HepG2 (cell line): ENCODE measurements at regions not wholly inside any gene's neighbourhood (a gene's known extent, or its start where the extent isn't known, plus 50 kb on each side); places are given as distances from the start of the nearest gene placed in this dataset.

ENCODE experiments used
- ATAC-seq: fragments of 200-7000 bp; cut with Tn5 transposase; 3 replicates; pipeline ENCODE4 v1.9.1; 2020; ENCODE audit warnings: mild to moderate bottlenecking, moderate library complexity
- BruUV-seq: library from RNA; stranded (reverse); fragments of 400-500 nt; replicated peaks from 2 replicates; lab custom pipeline; 2021; lab: Mats Ljungman, UMichigan
- CTCF ChIA-PET: fragments of 300-600 bp; formaldehyde crosslinking; extraction: SDS; loops from one replicate; lab custom pipeline; 2021; ENCODE audit warnings: low total read pairs, inconsistent platforms, low intra/inter-chr PET ratio; lab: Yijun Ruan, JAX
- POLR2A ChIA-PET: fragments of 350-600 bp; sonication (Branson Sonifier 250); formaldehyde crosslinking; loops from one replicate; lab custom pipeline; 2020; ENCODE audit warnings: antibody characterized with exemption, inconsistent platforms; lab: Yijun Ruan, JAX
- DNase-seq: peaks from one replicate; pipeline ENCODE4 v3.0.0-alpha.2; 2015; ENCODE audit warnings: low spot score
- FAIRE-seq: peaks from 3 replicates; lab custom pipeline; 2011; peaks lifted over from hg19 to GRCh38; lab: Jason Lieb, UNC
- H2AFZ ChIP-seq: one replicate; pipeline ENCODE4 v1.6.1; 2011; ENCODE audit warnings: low read length, inconsistent platforms
- H3K27ac ChIP-seq: fragments of 300-600 bp; 3 replicates; pipeline ENCODE4 v1.8.0; 2011; ENCODE audit warnings: mixed run types, mild to moderate bottlenecking, mixed read lengths, low read length, inconsistent platforms; ENCODE audit not compliant: insufficient read depth; ENCODE audit errors: extremely low read length
- H3K27me3 ChIP-seq, 2 experiments: fragments of 200-600 bp in 1 of 2; 2 replicates in 1 of 2; 3 replicates in 1 of 2; pipeline versions ENCODE4 v1.6.0 to v1.8.0; 2011; ENCODE audit warnings: low read length in 2 of 2, mild to moderate bottlenecking in 2 of 2, moderate library complexity in 2 of 2, inconsistent platforms in 1 of 2; ENCODE audit not compliant: insufficient read depth in 2 of 2, control insufficient read depth in 1 of 2
- H3K36me3 ChIP-seq, 2 experiments: fragments of 200-600 bp in 1 of 2; replicated peaks in 1 of 2; 2 replicates in 1 of 2; 3 replicates in 1 of 2; pipeline versions ENCODE4 v1.5.1 to v1.8.0; 2011; ENCODE audit warnings: low read length in 2 of 2, inconsistent platforms in 1 of 2; ENCODE audit not compliant: insufficient read depth in 2 of 2, control insufficient read depth in 1 of 2
- H3K4me1 ChIP-seq: 2 replicates; pipeline ENCODE4 v1.5.1; 2012; ENCODE audit warnings: low read length, inconsistent platforms; ENCODE audit not compliant: insufficient read depth
- H3K4me2 ChIP-seq: 2 replicates; pipeline ENCODE4 v1.6.0; 2011; ENCODE audit warnings: low read depth, low read length, inconsistent platforms
- H3K4me3 ChIP-seq, 3 experiments: fragments of 200-600 bp in 1 of 3; sonication (generic), shearing (Covaris generic) in 1 of 3; replicated peaks in 1 of 3; 2 replicates each; pipeline ENCODE4 v1.5.1; 2011 to 2016; ENCODE audit warnings: low read length in 3 of 3, inconsistent platforms in 2 of 3, low read depth in 2 of 3, mild to moderate bottlenecking in 2 of 3, control low read depth in 1 of 3, mixed read lengths in 1 of 3; ENCODE audit not compliant: insufficient read depth in 1 of 3
- H3K79me2 ChIP-seq: one replicate; pipeline ENCODE4 v1.6.1; 2011; ENCODE audit warnings: low read length, inconsistent platforms; ENCODE audit not compliant: insufficient read depth
- H3K9ac ChIP-seq: 2 replicates; pipeline ENCODE4 v1.6.0; 2011; ENCODE audit warnings: mild to moderate bottlenecking, low read depth, low read length, inconsistent platforms; ENCODE audit not compliant: insufficient read depth
- H3K9me3 ChIP-seq: 2 replicates; pipeline ENCODE4 v1.5.1; 2012; ENCODE audit warnings: mild to moderate bottlenecking, low read length
- H4K20me1 ChIP-seq: 2 replicates; pipeline ENCODE4 v1.6.0; 2011; ENCODE audit warnings: inconsistent platforms, mild to moderate bottlenecking, low read length, moderate library complexity; ENCODE audit not compliant: insufficient read depth
- AKAP8 ChIP-seq: sonication (generic); formaldehyde crosslinking; IDR thresholded peaks from 2 replicates; pipeline ENCODE4 v1.5.1; 2020; ENCODE audit warnings: mild to moderate bottlenecking, missing genetic modification reagents
- ATF7 ChIP-seq, 2 experiments: fragments of 450-650 bp in 1 of 2; sonication (generic) in 1 of 2; formaldehyde crosslinking in 1 of 2; IDR thresholded peaks; 2 replicates each; pipeline versions ENCODE4 v1.4.0 to v1.6.1; 2016 to 2020; ENCODE audit warnings: antibody characterized with exemption in 1 of 2, mild to moderate bottlenecking in 1 of 2, missing genetic modification reagents in 1 of 2
- CREB1 ChIP-seq, 2 experiments: fragments of 450-650 bp in 1 of 2; IDR thresholded peaks; 2 replicates each; pipeline ENCODE4 v1.6.1; 2016 to 2017; ENCODE audit warnings: control low read depth in 1 of 2, mild to moderate bottlenecking in 1 of 2, missing compliant biosample characterization in 1 of 2, missing genetic modification characterization in 1 of 2
- GFI1 ChIP-seq: sonication (generic); formaldehyde crosslinking; IDR thresholded peaks from 2 replicates; pipeline ENCODE4 v1.5.0; 2020; ENCODE audit warnings: missing genetic modification reagents, mild to moderate bottlenecking, borderline replicate concordance
- RAD21 ChIP-seq: fragments of 450-650 bp; formaldehyde crosslinking; IDR thresholded peaks from 2 replicates; pipeline ENCODE4 v1.5.0; 2020; ENCODE audit warnings: mild to moderate bottlenecking
- RBM22 ChIP-seq: fragments of 200-400 bp; formaldehyde crosslinking; optimal IDR thresholded peaks from 2 replicates; pipeline ENCODE3; 2017; ENCODE audit warnings: mild to moderate bottlenecking, low read length, moderate library complexity
- TCF12 ChIP-seq, 2 experiments: fragments of 450-650 bp in 1 of 2; sonication (generic) in 1 of 2; formaldehyde crosslinking in 1 of 2; IDR thresholded peaks; 2 replicates each; pipeline versions ENCODE4 v1.6.1 to v1.8.0; 2017 to 2022; ENCODE audit warnings: antibody characterized with exemption in 1 of 2, mild to moderate bottlenecking in 1 of 2, missing genetic modification reagents in 1 of 2, moderate library complexity in 1 of 2
- TRAFD1 ChIP-seq: sonication (generic); formaldehyde crosslinking; IDR thresholded peaks from 2 replicates; pipeline ENCODE4 v1.5.1; 2020; ENCODE audit warnings: missing genetic modification reagents, mild to moderate bottlenecking, borderline replicate concordance
- ZC3H4 ChIP-seq: sonication (generic); formaldehyde crosslinking; IDR thresholded peaks from 2 replicates; pipeline ENCODE4 v1.4.0; 2020; ENCODE audit warnings: missing genetic modification reagents, borderline replicate concordance
- ZZZ3 ChIP-seq: sonication (generic); formaldehyde crosslinking; IDR thresholded peaks from 2 replicates; pipeline ENCODE4 v1.4.0; 2020; ENCODE audit warnings: missing genetic modification reagents, mild to moderate bottlenecking, borderline replicate concordance
- WGBS: methylation state at CpG from one replicate; pipeline ENCODE4 v1.1.6; 2017; ENCODE audit warnings: low lambda C conversion rate; 5-methylcytosine and 5-hydroxymethylcytosine counted together
- in situ Hi-C: cut with HindIII; loops from 2 replicates; pipeline ENCODE4 v1.10.0; 2017; ENCODE audit warnings: low pct_unique_long_range_greater_than_20kb; ENCODE audit not compliant: extremely low pct_ligation_motif_present
- intact Hi-C: fragments of 100-400 bp; cut with micrococcal nuclease; formaldehyde crosslinking; loops from one replicate; pipeline ENCODE4 v1.10.0; 2022; ENCODE audit not compliant: unreplicated experiment
- TF ChIP-seq, protein P1 (sequence below): sonication (generic); formaldehyde crosslinking; IDR thresholded peaks from 2 replicates; pipeline ENCODE4 v1.5.1; 2020; ENCODE audit warnings: mild to moderate bottlenecking, missing genetic modification reagents, borderline replicate concordance

- CTCF ChIA-PET, result no interaction called here
- FAIRE-seq, result no peak
- no peak for TF ChIP-seq AKAP8 (CRISPR knock-in tag)
- TF ChIP-seq ATF7 (IDR thresholded peaks at IDR 0.05), result peak; percentile 95
- TF ChIP-seq ATF7 (CRISPR knock-in tag; IDR thresholded peaks at IDR 0.05), result no peak
- TF ChIP-seq, all 625 proteins: peak for 1
- H3K9ac ChIP-seq, result no peak overlapping the region
- no peak overlapping the region for H3K4me3 ChIP-seq
- in situ Hi-C loops, result no loop called here
- 51% methylated on average over 4 of the region's 4 CpGs for WGBS
- ATAC-seq, result no peak
- intact Hi-C loops, result no loop called here
- DNase-seq, result no peak
- H3K9me3 ChIP-seq, result no peaks in the 10 kb centered on the region
- H4K20me1 ChIP-seq, result no peaks in the 10 kb centered on the region
- no TSS peak for BruUV-seq
- no peak overlapping the region for H3K4me2 ChIP-seq
- H3K27ac ChIP-seq, result no peak overlapping the region
- POLR2A ChIA-PET, result no interaction called here
- H3K27me3 ChIP-seq, result peaks cover 0 to 8% of the 10 kb centered on the region in 2 experiments; a peak in 1 of 5 replicates
- no peak overlapping the region for H2AFZ ChIP-seq
- no peaks in the 10 kb centered on the region for H3K36me3 ChIP-seq
- peaks cover 18% of the 10 kb centered on the region for H3K4me1 ChIP-seq
- H3K79me2 ChIP-seq, result no peaks in the 10 kb centered on the region
These were observed 416.8 kb upstream of the NAALADL2 start for GRCh38 chr3:174442302-174442682.

DNA sequence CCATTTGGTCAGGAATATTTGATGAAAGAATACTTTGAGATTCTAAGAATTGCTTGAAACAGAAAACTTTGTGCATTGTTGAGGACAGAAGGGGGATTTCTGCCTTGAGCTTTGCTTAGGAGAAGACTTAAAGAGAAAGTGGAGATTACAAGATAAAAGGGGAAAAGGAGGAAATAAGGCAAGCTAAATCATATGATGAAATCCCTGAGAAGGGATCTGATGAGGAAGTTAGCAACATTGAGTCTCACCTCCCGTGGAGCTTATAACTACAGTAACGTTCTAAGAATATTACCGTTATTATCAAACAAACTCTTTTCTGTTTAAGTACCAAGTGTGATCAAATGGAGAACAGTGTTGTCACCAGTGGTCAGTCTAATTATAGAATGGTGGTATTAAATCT lies 414.7 kb upstream of the NAALADL2 start:
- H3K9me3 ChIP-seq, result no peaks in the 10 kb centered on the region
- intact Hi-C loops (no loop called here), in situ Hi-C loops (no loop called here)
- H3K36me3 ChIP-seq, result no peaks in the 10 kb centered on the region
- H3K27me3 ChIP-seq, result peaks cover 0 to 8% of the 10 kb centered on the region in 2 experiments; a peak in 1 of 5 replicates
- ATAC-seq (no peak), FAIRE-seq (no peak), DNase-seq (no peak)
- H3K9ac ChIP-seq, result no peak overlapping the region
- no peaks in the 10 kb centered on the region for H4K20me1 ChIP-seq
- WGBS, result 60% methylated on average over 3 of the region's 3 CpGs
- H2AFZ ChIP-seq, result no peak overlapping the region
- peaks cover 18% of the 10 kb centered on the region for H3K4me1 ChIP-seq
- POLR2A ChIA-PET, result no interaction called here
- H3K4me3 ChIP-seq, result no peak overlapping the region
- no TSS peak for BruUV-seq
- no peak overlapping the region for H3K4me2 ChIP-seq
- CTCF ChIA-PET, result no interaction called here
- no peaks in the 10 kb centered on the region for H3K79me2 ChIP-seq
- no peak overlapping the region for H3K27ac ChIP-seq
- TF ChIP-seq, protein P1, sequence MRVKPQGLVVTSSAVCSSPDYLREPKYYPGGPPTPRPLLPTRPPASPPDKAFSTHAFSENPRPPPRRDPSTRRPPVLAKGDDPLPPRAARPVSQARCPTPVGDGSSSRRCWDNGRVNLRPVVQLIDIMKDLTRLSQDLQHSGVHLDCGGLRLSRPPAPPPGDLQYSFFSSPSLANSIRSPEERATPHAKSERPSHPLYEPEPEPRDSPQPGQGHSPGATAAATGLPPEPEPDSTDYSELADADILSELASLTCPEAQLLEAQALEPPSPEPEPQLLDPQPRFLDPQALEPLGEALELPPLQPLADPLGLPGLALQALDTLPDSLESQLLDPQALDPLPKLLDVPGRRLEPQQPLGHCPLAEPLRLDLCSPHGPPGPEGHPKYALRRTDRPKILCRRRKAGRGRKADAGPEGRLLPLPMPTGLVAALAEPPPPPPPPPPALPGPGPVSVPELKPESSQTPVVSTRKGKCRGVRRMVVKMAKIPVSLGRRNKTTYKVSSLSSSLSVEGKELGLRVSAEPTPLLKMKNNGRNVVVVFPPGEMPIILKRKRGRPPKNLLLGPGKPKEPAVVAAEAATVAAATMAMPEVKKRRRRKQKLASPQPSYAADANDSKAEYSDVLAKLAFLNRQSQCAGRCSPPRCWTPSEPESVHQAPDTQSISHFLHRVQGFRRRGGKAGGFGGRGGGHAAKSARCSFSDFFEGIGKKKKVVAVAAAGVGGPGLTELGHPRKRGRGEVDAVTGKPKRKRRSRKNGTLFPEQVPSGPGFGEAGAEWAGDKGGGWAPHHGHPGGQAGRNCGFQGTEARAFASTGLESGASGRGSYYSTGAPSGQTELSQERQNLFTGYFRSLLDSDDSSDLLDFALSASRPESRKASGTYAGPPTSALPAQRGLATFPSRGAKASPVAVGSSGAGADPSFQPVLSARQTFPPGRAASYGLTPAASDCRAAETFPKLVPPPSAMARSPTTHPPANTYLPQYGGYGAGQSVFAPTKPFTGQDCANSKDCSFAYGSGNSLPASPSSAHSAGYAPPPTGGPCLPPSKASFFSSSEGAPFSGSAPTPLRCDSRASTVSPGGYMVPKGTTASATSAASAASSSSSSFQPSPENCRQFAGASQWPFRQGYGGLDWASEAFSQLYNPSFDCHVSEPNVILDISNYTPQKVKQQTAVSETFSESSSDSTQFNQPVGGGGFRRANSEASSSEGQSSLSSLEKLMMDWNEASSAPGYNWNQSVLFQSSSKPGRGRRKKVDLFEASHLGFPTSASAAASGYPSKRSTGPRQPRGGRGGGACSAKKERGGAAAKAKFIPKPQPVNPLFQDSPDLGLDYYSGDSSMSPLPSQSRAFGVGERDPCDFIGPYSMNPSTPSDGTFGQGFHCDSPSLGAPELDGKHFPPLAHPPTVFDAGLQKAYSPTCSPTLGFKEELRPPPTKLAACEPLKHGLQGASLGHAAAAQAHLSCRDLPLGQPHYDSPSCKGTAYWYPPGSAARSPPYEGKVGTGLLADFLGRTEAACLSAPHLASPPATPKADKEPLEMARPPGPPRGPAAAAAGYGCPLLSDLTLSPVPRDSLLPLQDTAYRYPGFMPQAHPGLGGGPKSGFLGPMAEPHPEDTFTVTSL, result no peak
- TF ChIP-seq GFI1 (no peak), TRAFD1 (no peak), ZZZ3 (CRISPR knock-in tag) (no peak), ZC3H4 (CRISPR knock-in tag) (no peak), RAD21 (CRISPR knock-in tag) (no peak), CREB1 (IDR thresholded peaks at IDR 0.05) (no peak), CREB1 (CRISPR knock-in tag; IDR thresholded peaks at IDR 0.05) (no peak), TCF12 (IDR thresholded peaks at IDR 0.05) (no peak), TCF12 (CRISPR knock-in tag; IDR thresholded peaks at IDR 0.05) (no peak), RBM22 (no peak)
